Hepatic stellate cell (primary cell): ENCODE measurements at regions not wholly inside any gene's neighbourhood (a gene's known extent, or its start where the extent isn't known, plus 50 kb on each side); places are given as distances from the start of the nearest gene placed in this dataset.
A peak's percentile ranks its signal among the peaks of the same experiment; 100 is the strongest.
"Not testable (repeated sequence)": the region's sequence is repeated elsewhere in the genome, so short reads cannot be mapped to it uniquely, and the experiment has no call there.

Source experiments
- DNase-seq: peaks from one replicate; pipeline ENCODE4 v3.0.0; 2011; ENCODE audit warnings: low spot score

- DNase-seq, result no peak
These were observed 132.4 kb upstream of the RGS6 start for GRCh38 chr14:71799841-71800240.

- DNase-seq, result no peak
These were observed 131.4 kb upstream of the RGS6 start for GRCh38 chr14:71800878-71801277.

- no peak for DNase-seq
These were observed 128.5 kb upstream of the RGS6 start for GRCh38 chr14:71803539-71804260.

GRCh38 chr14:71804992-71805391 is 127.2 kb upstream of the RGS6 start:
- DNase-seq, result no peak

- DNase-seq, result not testable (repeated sequence)
These were observed 125.2 kb upstream of the RGS6 start for GRCh38 chr14:71807049-71807448.

GRCh38 chr14:71810800-71811199 is 121.4 kb upstream of the RGS6 start:
- not testable (repeated sequence) for DNase-seq

- DNase-seq, result no peak
These were observed 119.5 kb upstream of the RGS6 start for GRCh38 chr14:71812693-71813092.

GRCh38 chr14:71815110-71815509 is 117.1 kb upstream of the RGS6 start:
- no peak for DNase-seq

- no peak for DNase-seq
These were observed 107.4 kb upstream of the RGS6 start for GRCh38 chr14:71824816-71825215.

- no peak for DNase-seq
These were observed 98.8 kb upstream of the RGS6 start for GRCh38 chr14:71833476-71833875.

- DNase-seq, result no peak
These were observed 97.7 kb upstream of the RGS6 start for GRCh38 chr14:71834284-71835204.

- no peak for DNase-seq
These were observed 80.0 kb upstream of the RGS6 start for GRCh38 chr14:71852181-71852580.

- DNase-seq, result peak; percentile 64
These were observed 76.7 kb upstream of the RGS6 start for GRCh38 chr14:71855399-71856036.

- no peak for DNase-seq
These were observed 75.9 kb upstream of the RGS6 start for GRCh38 chr14:71856199-71856919.

GRCh38 chr14:71863049-71863448 is 69.2 kb upstream of the RGS6 start:
- DNase-seq, result no peak

- no peak for DNase-seq
These were observed 68.5 kb upstream of the RGS6 start for GRCh38 chr14:71863766-71864165.
